ENCODE measurements at regions not wholly inside any gene's neighbourhood (a gene's known extent, or its start where the extent isn't known, plus 50 kb on each side); places are given as distances from the start of the nearest gene placed in this dataset.

- H3K4me3 ChIP-seq (ENCODE audit: low read depth, low read length), result peak overlapping the region; percentile 54
- DNase-seq (ENCODE audit: low read depth), result no peak
- in situ Hi-C loops (cut with HindIII; ENCODE audit: low sequenced_read_pairs), result no loop called here
- TF ChIP-seq, protein P1, sequence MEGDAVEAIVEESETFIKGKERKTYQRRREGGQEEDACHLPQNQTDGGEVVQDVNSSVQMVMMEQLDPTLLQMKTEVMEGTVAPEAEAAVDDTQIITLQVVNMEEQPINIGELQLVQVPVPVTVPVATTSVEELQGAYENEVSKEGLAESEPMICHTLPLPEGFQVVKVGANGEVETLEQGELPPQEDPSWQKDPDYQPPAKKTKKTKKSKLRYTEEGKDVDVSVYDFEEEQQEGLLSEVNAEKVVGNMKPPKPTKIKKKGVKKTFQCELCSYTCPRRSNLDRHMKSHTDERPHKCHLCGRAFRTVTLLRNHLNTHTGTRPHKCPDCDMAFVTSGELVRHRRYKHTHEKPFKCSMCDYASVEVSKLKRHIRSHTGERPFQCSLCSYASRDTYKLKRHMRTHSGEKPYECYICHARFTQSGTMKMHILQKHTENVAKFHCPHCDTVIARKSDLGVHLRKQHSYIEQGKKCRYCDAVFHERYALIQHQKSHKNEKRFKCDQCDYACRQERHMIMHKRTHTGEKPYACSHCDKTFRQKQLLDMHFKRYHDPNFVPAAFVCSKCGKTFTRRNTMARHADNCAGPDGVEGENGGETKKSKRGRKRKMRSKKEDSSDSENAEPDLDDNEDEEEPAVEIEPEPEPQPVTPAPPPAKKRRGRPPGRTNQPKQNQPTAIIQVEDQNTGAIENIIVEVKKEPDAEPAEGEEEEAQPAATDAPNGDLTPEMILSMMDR (IDR thresholded peaks at IDR 0.05; ENCODE audit: low read depth, low read length, missing control alignments), result no peak
Measured at GRCh38 chr19:30719189-30719998, 347.2 kb downstream of the ZNF536 start.

- DNase-seq (ENCODE audit: low read depth), result no peak
- TF ChIP-seq, protein P1 (IDR thresholded peaks at IDR 0.05; ENCODE audit: low read depth, low read length, missing control alignments), result no peak
- H3K4me3 ChIP-seq (ENCODE audit: low read depth, low read length), result peak overlapping the region; percentile 54
- in situ Hi-C loops (cut with HindIII; ENCODE audit: low sequenced_read_pairs), result no loop called here
Measured at GRCh38 chr19:30718707-30719106, 346.5 kb downstream of the ZNF536 start.

DNA sequence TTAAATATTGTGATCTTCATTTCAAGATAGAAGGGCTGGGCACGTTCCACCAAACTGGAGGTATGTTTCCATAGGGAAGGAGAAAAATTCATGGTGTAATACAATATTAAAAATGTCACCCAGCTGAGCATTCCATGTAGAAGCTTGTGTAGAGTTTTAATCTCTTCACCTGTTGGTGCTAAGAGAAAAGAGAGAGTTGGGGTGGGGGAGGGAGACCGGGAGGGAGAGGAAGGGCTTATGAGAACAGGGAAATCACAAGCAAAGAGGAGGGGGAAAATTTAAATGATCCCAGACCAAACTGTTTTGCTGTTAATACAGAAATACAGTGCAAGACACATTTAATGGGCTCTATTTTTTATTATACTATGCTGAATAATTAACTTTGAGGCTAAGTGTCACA is 345.8 kb downstream of the ZNF536 start:
- in situ Hi-C loops (cut with HindIII; ENCODE audit: low sequenced_read_pairs), result no loop called here
- TF ChIP-seq, protein P1 (IDR thresholded peaks at IDR 0.05; ENCODE audit: low read depth, low read length, missing control alignments), result no peak
- no peak for DNase-seq (ENCODE audit: low read depth)
- H3K4me3 ChIP-seq (ENCODE audit: low read depth, low read length), result no peak overlapping the region

DNA sequence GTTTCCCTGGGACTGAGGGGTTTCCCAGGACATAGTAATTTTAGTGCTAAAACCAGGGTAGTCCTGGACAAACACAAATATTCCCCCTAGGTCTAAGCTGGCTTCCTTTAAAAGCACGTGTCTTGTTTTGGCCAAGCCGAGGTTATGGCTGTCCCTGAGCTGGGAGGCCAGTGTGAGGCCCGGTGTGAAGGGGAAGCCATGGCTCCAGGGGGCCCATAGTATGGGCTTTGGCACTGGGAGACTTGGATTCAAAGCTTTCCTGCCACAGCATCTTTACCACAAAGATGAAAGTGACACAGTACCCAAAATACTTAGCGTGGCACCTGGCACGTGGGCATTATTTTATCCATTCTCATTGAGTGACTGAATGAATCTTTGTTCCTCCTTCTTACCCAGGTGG is 345.2 kb downstream of the ZNF536 start:
- in situ Hi-C loops (cut with HindIII; ENCODE audit: low sequenced_read_pairs), result no loop called here
- no peak for DNase-seq (ENCODE audit: low read depth)
- TF ChIP-seq, protein P1 (IDR thresholded peaks at IDR 0.05; ENCODE audit: low read depth, low read length, missing control alignments), result no peak
- no peak overlapping the region for H3K4me3 ChIP-seq (ENCODE audit: low read depth, low read length)

DNA sequence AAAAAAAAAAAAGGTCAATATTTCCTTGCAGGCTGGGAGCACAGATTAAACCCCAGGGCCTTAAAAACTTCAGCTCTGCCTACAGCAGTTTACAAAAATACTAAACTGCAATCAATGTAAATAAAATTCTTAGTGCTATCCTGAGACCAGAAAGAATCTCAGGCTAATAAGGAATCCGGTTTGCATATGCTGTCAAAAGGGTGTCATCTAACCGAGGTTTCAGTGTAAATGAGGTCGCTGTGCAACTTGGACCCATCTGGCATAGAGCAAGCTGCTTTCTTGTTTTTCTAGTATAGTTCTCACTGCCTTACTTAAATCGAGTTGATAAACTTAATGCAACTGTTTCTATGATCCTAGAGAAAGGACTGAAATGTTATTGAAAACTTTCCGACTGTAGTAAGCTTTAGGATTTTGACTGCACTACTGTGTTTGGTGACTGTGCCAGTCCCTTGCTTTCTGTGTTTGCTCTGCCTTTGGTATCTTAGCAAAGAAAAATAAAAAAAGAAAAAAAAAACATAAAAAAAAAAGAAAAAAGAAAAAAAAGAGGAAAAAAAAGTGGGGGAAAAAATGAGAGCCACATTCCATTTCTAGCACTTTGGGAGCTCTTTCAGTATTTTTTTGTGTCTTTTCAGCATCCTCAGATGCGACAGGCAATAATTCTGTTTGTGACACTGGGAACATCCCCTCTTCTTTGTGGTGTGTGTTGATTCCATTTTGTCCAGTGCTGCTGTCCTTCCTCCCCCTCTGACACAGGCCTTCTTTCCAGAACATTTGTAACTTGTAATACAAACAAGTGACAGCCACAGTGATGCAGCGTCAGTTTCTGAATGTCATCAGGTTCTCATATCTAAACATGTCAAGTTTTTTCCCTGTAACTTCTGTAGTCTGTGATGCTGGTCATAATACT is 340.5 kb downstream of the ZNF536 start:
- TF ChIP-seq, protein P1 (IDR thresholded peaks at IDR 0.05; ENCODE audit: low read depth, low read length, missing control alignments), result no peak
- in situ Hi-C loops (cut with HindIII; ENCODE audit: low sequenced_read_pairs), result no loop called here

DNA sequence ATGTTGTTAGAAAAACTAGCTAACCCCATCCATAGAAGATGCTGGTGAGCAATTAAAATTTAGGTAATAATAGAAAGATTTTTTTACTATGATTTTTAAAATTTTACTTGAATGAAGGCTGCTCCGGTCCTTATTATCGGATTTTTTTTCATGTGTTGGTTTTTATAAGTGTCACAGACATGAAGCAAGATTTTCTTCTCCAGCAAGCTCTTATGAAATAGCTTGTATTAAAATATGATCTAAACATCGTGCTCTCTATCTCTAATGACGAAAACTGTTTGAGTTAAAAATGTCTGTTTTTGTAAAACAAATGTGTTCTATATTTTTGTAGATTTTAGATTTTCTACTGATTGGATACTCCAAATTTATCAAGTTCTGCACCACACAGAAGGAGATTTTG is 339.6 kb downstream of the ZNF536 start:
- no peak overlapping the region for H3K4me3 ChIP-seq (ENCODE audit: low read depth, low read length)
- TF ChIP-seq, protein P1 (IDR thresholded peaks at IDR 0.05; ENCODE audit: low read depth, low read length, missing control alignments), result no peak
- no peak for DNase-seq (ENCODE audit: low read depth)
- in situ Hi-C loops (cut with HindIII; ENCODE audit: low sequenced_read_pairs), result no loop called here

More for the DNA sequence above, 340.5 kb downstream of the ZNF536 start:
- no peak overlapping the region for H3K4me3 ChIP-seq (ENCODE audit: low read depth, low read length)
- no peak for DNase-seq (ENCODE audit: low read depth)

Measured in astrocyte of the cerebellum (primary cell).